ENCODE measurements at regions not wholly inside any gene's neighbourhood (a gene's known extent, or its start where the extent isn't known, plus 50 kb on each side); places are given as distances from the start of the nearest gene placed in this dataset.

DNA sequence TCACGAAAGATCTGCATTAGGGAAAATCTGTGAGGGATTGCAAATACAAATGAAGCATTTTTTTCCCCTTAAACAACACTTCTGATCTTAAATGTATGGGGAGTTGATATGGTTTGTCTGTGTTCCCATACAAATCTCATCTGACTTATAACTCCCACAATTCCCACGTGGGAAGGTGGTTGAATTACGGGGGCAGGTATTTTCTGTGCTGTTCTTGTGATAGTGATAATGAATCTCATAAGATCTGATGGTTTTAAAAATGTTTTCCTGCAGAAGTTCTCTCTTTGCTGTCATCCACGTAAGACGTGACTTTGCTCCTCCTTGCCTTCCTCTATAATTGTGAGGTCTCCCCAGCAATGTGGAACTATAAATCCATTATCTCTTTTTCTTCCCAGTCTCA is 107.4 kb upstream of the KCNIP4 start:
- no peak for DNase-seq (ENCODE audit: low read depth)
- TF ChIP-seq, protein P1, sequence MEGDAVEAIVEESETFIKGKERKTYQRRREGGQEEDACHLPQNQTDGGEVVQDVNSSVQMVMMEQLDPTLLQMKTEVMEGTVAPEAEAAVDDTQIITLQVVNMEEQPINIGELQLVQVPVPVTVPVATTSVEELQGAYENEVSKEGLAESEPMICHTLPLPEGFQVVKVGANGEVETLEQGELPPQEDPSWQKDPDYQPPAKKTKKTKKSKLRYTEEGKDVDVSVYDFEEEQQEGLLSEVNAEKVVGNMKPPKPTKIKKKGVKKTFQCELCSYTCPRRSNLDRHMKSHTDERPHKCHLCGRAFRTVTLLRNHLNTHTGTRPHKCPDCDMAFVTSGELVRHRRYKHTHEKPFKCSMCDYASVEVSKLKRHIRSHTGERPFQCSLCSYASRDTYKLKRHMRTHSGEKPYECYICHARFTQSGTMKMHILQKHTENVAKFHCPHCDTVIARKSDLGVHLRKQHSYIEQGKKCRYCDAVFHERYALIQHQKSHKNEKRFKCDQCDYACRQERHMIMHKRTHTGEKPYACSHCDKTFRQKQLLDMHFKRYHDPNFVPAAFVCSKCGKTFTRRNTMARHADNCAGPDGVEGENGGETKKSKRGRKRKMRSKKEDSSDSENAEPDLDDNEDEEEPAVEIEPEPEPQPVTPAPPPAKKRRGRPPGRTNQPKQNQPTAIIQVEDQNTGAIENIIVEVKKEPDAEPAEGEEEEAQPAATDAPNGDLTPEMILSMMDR (IDR thresholded peaks at IDR 0.05; ENCODE audit: low read length, missing control alignments), result no peak
- no peak overlapping the region for H3K4me3 ChIP-seq (replicated peaks; ENCODE audit: low read depth, low read length)

DNA sequence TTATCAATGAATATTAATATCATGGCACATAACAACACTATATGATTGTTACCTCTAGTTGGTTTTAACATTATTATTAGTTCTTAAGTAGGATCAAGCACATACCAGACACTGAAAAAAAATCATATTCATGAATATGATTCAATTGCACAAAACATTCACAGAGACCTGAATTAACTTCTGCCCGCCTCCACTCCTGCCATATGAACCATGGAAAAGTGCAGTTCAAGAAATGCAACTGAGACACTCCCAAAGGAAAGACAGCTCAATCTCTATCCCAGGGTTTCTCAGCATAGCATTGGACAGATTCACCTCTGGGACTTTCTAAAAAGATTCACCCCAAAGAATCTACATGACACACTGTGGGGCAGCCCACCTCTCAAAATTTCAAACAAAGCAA is 103.5 kb upstream of the KCNIP4 start:
- no peak overlapping the region for H3K4me3 ChIP-seq (replicated peaks; ENCODE audit: low read depth, low read length)
- TF ChIP-seq, protein P1 (IDR thresholded peaks at IDR 0.05; ENCODE audit: low read length, missing control alignments), result no peak
- DNase-seq (ENCODE audit: low read depth), result no peak

DNA sequence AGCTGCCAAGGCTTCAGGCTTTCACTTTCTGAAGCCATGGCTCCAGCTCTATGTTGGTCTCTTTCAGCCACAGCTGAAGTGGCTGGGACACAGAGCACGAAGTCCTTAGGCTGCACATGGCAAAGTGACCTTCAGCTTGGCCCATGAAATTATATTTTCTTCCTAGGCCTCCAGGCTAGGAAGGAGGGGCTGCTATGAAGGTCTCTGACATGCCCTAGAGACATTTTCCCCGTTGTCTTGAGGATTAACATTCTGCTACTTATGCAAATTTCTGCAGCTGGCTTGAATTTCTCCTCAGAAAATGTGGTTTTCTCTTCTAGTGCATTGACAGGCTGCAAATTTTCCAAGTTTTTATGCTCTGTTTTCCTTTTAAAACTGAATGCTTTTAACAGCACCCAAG is 99.8 kb upstream of the KCNIP4 start:
- no peak for DNase-seq (ENCODE audit: low read depth)
- TF ChIP-seq, protein P1 (IDR thresholded peaks at IDR 0.05; ENCODE audit: low read length, missing control alignments), result no peak
- H3K4me3 ChIP-seq (replicated peaks; ENCODE audit: low read depth, low read length), result no peak overlapping the region

DNA sequence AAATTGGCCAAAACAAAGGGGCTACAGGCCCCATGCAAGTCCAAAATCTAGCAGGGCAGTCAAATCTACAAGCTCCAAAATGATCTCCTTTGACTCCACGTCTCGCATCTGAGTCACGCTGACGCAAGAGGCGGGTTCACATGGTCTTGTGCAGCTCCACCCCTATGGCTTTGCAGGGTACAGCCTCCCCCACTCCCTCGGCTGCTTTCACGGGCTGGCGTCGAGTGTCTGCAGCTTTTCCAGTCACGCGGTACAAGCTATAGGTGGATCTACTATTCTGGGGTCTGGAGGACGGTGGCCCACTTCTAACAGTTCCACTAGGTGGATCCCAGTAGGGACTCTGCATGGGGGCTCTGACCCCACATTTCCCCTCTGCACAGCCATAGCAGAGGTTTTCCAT is 99.2 kb upstream of the KCNIP4 start:
- no peak for DNase-seq (ENCODE audit: low read depth)
- H3K4me3 ChIP-seq (replicated peaks; ENCODE audit: low read depth, low read length), result no peak overlapping the region
- TF ChIP-seq, protein P1 (IDR thresholded peaks at IDR 0.05; ENCODE audit: low read length, missing control alignments), result no peak

DNA sequence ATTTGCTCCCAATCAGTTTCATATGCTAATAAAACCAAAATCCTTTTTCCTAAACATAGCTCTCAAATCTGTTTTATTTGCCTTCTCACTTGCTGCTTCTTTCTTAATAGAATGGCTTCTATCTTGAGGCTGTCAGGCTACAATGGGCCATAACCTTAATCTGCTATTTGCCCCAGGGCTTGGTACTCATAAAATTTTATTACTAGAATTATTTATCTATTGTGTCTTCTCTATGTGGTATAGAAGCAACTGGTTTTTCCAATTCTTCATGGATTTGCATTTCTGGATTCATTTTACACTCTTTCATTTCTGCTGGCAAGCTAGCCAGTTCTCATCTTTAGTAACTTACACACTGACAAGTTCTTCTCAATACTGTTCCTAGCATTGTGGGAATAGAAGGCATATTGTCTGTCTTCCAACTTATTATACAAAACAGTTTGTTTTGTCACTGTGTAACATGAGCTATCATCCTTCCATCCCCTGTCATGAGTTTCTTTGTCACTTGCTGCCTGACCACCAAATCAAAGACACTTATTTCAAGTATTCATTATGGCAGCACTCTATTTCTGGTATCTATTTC is 96.6 kb upstream of the KCNIP4 start:
- no peak overlapping the region for H3K4me3 ChIP-seq (replicated peaks; ENCODE audit: low read depth, low read length)
- TF ChIP-seq, protein P1 (IDR thresholded peaks at IDR 0.05; ENCODE audit: low read length, missing control alignments), result no peak
- DNase-seq (ENCODE audit: low read depth), result no peak

DNA sequence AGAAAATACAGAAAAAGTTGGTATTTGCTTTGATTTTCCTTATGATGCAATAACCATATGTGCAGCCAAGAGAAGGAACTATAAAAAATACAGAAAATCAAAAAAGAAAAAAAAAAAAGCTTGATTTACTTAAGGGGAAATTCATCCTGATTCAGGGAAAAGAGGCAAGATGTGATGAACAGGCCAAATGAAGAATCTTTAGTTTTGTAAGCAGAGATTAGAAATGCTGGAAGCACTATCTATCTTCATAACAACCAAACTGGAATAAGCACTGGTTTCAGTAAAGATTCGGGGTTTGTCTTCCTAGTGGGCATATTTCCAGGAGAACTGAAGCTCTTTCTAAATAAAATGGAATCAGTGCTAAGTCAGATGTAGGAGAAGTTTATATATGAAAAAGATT is 82.9 kb upstream of the KCNIP4 start:
- TF ChIP-seq, protein P1 (IDR thresholded peaks at IDR 0.05; ENCODE audit: low read length, missing control alignments), result no peak
- H3K4me3 ChIP-seq (replicated peaks; ENCODE audit: low read depth, low read length), result no peak overlapping the region
- no peak for DNase-seq (ENCODE audit: low read depth)

DNA sequence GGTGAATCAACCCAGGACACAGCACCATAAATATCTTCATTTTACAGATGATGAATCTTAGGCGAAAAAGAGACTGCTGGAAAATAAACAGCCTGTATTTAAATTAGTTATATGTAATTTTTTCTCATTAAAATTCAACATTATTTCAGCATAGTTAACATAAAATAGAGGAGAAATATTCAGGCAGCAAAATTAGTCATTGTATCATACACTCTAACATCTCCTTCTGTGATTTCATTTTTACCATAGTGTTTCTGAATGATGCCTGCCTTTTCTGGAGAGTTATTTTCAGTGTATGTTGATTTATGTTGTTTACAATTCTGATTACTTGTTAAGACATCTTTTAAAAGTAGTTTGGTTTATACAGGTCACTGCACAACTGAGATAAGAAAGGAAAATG is 82.3 kb upstream of the KCNIP4 start:
- DNase-seq (ENCODE audit: low read depth), result no peak
- no peak overlapping the region for H3K4me3 ChIP-seq (replicated peaks; ENCODE audit: low read depth, low read length)
- TF ChIP-seq, protein P1 (IDR thresholded peaks at IDR 0.05; ENCODE audit: low read length, missing control alignments), result no peak

All from fibroblast of pulmonary artery (primary cell).